ENCODE measurements at regions not wholly inside any gene's neighbourhood (a gene's known extent, or its start where the extent isn't known, plus 50 kb on each side); places are given as distances from the start of the nearest gene placed in this dataset.

DNA sequence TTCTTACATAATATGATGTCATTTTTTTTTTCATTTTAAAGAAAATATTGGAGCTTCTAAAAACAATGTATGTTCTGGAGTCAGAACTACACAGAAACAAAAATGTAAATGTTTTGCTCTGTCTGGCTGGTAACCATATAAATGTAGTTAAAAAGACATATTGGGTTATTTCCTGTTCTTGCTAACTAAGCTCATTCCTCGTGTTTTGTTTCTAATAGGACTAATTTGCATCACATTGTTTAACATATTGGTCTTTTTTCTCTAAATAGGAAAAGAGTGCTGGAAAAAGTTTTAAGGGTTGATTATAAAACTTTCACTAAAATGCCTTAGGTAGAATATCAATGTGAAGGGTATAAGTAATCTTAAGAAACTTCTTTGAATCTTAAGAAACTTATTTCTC, 221.3 kb downstream of the SLC6A15 start:
- peak overlapping the region in 1 of 2 experiments; percentile 43; a peak in 1 of 4 replicates for H3K4me2 ChIP-seq (ENCODE audit: insufficient read depth in 1 of 2, low read depth in 2 of 2, low read length in 2 of 2)
- H4K91ac ChIP-seq (replicated peaks; ENCODE audit: insufficient read length, low read length), result no peak overlapping the region
- no peak overlapping the region for H3K14ac ChIP-seq (ENCODE audit: insufficient read length)
- ChIA-PET CTCF (ENCODE audit: partially characterized antibody) (interaction anchor here (0.7 to 1.2 kb wide), 2 partner anchors 15 to 30 kb away, joined by 3 to 4 read pairs; no protein-coding TSS in a partner anchor), POLR2A (ENCODE audit: partially characterized antibody) (interaction anchor here (0.8 to 1.0 kb wide), 2 partner anchors 9 to 19 kb away, joined by 4 read pairs; no protein-coding TSS in a partner anchor)
- peak overlapping the region; percentile 90 for H2BK120ac ChIP-seq (replicated peaks; ENCODE audit: low read depth, low read length)
- no peaks in the 10 kb centered on the region for H3K36me3 ChIP-seq (ENCODE audit: control insufficient read depth in 2 of 4, insufficient read depth in 4 of 4, low read length in 3 of 4)
- H4K8ac ChIP-seq (ENCODE audit: extremely low read depth, insufficient read depth, low read length), result no peak overlapping the region
- H2BK12ac ChIP-seq (ENCODE audit: low read depth, low read length), result no peak overlapping the region
- H3K79me1 ChIP-seq (ENCODE audit: low read depth, low read length), result no peaks in the 10 kb centered on the region
- peak overlapping the region in 1 of 4 experiments; percentile 26; a peak in 1 of 8 replicates for H3K4me3 ChIP-seq (ENCODE audit: extremely low read depth in 1 of 4, insufficient read depth in 2 of 4, low read depth in 3 of 4, low read length in 4 of 4)
- FAIRE-seq (no peak), DNase-seq (ENCODE audit: low read depth in 1 of 2, low spot score in 2 of 2) (no peak)
- no peaks in the 10 kb centered on the region for H3K23me2 ChIP-seq (ENCODE audit: low read depth, low read length)
- H4K20me1 ChIP-seq (replicated peaks in 1 of 2; ENCODE audit: control insufficient read depth in 1 of 2, insufficient read depth in 2 of 2, low read length in 2 of 2), result no peaks in the 10 kb centered on the region
- no peak overlapping the region for H2BK15ac ChIP-seq (ENCODE audit: low read length)
- TF ChIP-seq, protein P1, sequence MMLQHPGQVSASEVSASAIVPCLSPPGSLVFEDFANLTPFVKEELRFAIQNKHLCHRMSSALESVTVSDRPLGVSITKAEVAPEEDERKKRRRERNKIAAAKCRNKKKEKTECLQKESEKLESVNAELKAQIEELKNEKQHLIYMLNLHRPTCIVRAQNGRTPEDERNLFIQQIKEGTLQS (IDR thresholded peaks at IDR 0.05; ENCODE audit: insufficient read depth, low read depth, low read length), result no peak
- TF ChIP-seq YY1 (IDR thresholded peaks at IDR 0.05; ENCODE audit: low read depth, low read length) (no peak), CBX8 (IDR thresholded peaks at IDR 0.05; ENCODE audit: borderline replicate concordance, low read depth, low read length) (no peak), RFX5 (IDR thresholded peaks at IDR 0.05; ENCODE audit: borderline replicate concordance, low read depth, low read length) (no peak), FOSL1 (IDR thresholded peaks at IDR 0.05; ENCODE audit: insufficient read depth, low read depth, low read length) (no peak), USF2 (IDR thresholded peaks at IDR 0.05; ENCODE audit: low read length) (no peak), RNF2 (IDR thresholded peaks at IDR 0.05; ENCODE audit: borderline replicate concordance, low read depth, low read length, missing control alignments, poor library complexity, severe bottlenecking) (no peak), RBBP5 (IDR thresholded peaks at IDR 0.05; ENCODE audit: borderline replicate concordance, low read depth, low read length) (no peak), SP4 (IDR thresholded peaks at IDR 0.05; ENCODE audit: low read length) (no peak), CHD2 (IDR thresholded peaks at IDR 0.05; ENCODE audit: low read length) (no peak), ASH2L (IDR thresholded peaks at IDR 0.05; ENCODE audit: low read length) (no peak)
- H3K27me3 ChIP-seq (replicated peaks in 1 of 4; ENCODE audit: control insufficient read depth in 3 of 4, extremely low read depth in 1 of 4, insufficient read depth in 3 of 4, low read length in 3 of 4), result no peaks in the 10 kb centered on the region
- H2AFZ ChIP-seq (ENCODE audit: low read length), result no peak overlapping the region
- H3K9me3 ChIP-seq (ENCODE audit: insufficient read depth in 2 of 2, low read depth in 1 of 2, low read length in 1 of 2), result no peaks in the 10 kb centered on the region
- H3K23ac ChIP-seq (ENCODE audit: insufficient read length), result no peak overlapping the region
- H3K9ac ChIP-seq (replicated peaks in 1 of 4; ENCODE audit: extremely low read depth in 1 of 4, low read depth in 3 of 4, low read length in 3 of 4), result no peak overlapping the region
- H3K27ac ChIP-seq (ENCODE audit: low read depth, low read length), result no peak overlapping the region
- peak overlapping the region; percentile 77; the same call in 1 of the 2 replicates for H2BK5ac ChIP-seq (ENCODE audit: low read depth, low read length)
- H3K56ac ChIP-seq (replicated peaks; ENCODE audit: insufficient read length, low read depth, low read length), result no peak overlapping the region
- no peak overlapping the region for H3K18ac ChIP-seq (ENCODE audit: extremely low read depth, low read length)
- peak overlapping the region; percentile 72 for H4K5ac ChIP-seq (ENCODE audit: insufficient read length, low read depth, low read length)
- H2BK20ac ChIP-seq (ENCODE audit: low read length), result 0 out of 2 replicates have a peak overlapping the region, but pooled peaks have one; percentile 13
- H2AK5ac ChIP-seq (ENCODE audit: low read depth, low read length), result no peak overlapping the region
- 6% methylated on average over 1 of the region's 1 CpG; no CpG with 5 or more reads in 1 of the 2 experiments for WGBS, 2 experiments (ENCODE audit: extremely low coverage in 1 of 2, insufficient coverage in 1 of 2, insufficient read length in 1 of 2, insufficient replicate concordance in 2 of 2, low coverage in 1 of 2, low lambda C conversion rate in 2 of 2, missing lambda C conversion rate in 1 of 2)
- no peak overlapping the region for H3K4ac ChIP-seq (replicated peaks; ENCODE audit: insufficient read length, low read depth, low read length)
- H3K79me2 ChIP-seq (ENCODE audit: control insufficient read depth in 1 of 2, insufficient read depth in 2 of 2, low read length in 2 of 2), result peaks cover 0 to 7% of the 10 kb centered on the region in 2 experiments; a peak in 3 of 4 replicates
- peaks cover 0 to 11% (median 3%) of the 10 kb centered on the region in 4 experiments; a peak in 3 of 7 replicates for H3K4me1 ChIP-seq (replicated peaks in 1 of 4; ENCODE audit: control insufficient read depth in 3 of 4, insufficient read depth in 4 of 4, low read length in 3 of 4)

All from H1 (cell line).